ENCODE measurements at regions not wholly inside any gene's neighbourhood (a gene's known extent, or its start where the extent isn't known, plus 50 kb on each side); places are given as distances from the start of the nearest gene placed in this dataset.

- CTCF ChIA-PET, result no interaction called here
- no peak for DNase-seq (ENCODE audit: extremely low spot score)
- POLR2A ChIA-PET, result no interaction called here
- TF ChIP-seq ZNF384 (IDR thresholded peaks at IDR 0.05) (no peak), SP1 (IDR thresholded peaks at IDR 0.05) (no peak), ARNT (IDR thresholded peaks at IDR 0.05) (no peak), L3MBTL2 (conservative IDR thresholded peaks at IDR 0.05) (no peak)
Observed at GRCh38 chr12:61412201-61412600, 848.0 kb upstream of the USP15 start.

GRCh38 chr12:61414470-61414869, 845.7 kb upstream of the USP15 start:
- ChIA-PET POLR2A (no interaction called here), CTCF (no interaction called here)
- TF ChIP-seq ARNT (IDR thresholded peaks at IDR 0.05) (no peak), TARDBP (IDR thresholded peaks at IDR 0.05) (no peak), FOXM1 (IDR thresholded peaks at IDR 0.05; ENCODE audit: borderline replicate concordance) (no peak), FOXA1 (IDR thresholded peaks at IDR 0.05) (no peak), PKNOX1 (IDR thresholded peaks at IDR 0.05) (no peak), FOXK2 (IDR thresholded peaks at IDR 0.05) (no peak), LEF1 (IDR thresholded peaks at IDR 0.05; ENCODE audit: borderline replicate concordance) (no peak), L3MBTL2 (conservative IDR thresholded peaks at IDR 0.05) (no peak), CTBP1 (IDR thresholded peaks at IDR 0.05; ENCODE audit: borderline replicate concordance) (no peak)
- DNase-seq (ENCODE audit: extremely low spot score), result no peak

- ChIA-PET CTCF (no interaction called here), POLR2A (no interaction called here)
- no peak for DNase-seq (ENCODE audit: extremely low spot score)
- TF ChIP-seq FOXK2 (IDR thresholded peaks at IDR 0.05), result no peak
- no peak for TF ChIP-seq ARNT (IDR thresholded peaks at IDR 0.05)
- TF ChIP-seq L3MBTL2 (conservative IDR thresholded peaks at IDR 0.05), result no peak
- no peak for TF ChIP-seq SUZ12 (IDR thresholded peaks at IDR 0.05)
- TF ChIP-seq CTBP1 (IDR thresholded peaks at IDR 0.05; ENCODE audit: borderline replicate concordance), result no peak
- TF ChIP-seq LEF1 (IDR thresholded peaks at IDR 0.05; ENCODE audit: borderline replicate concordance), result no peak
- no peak for TF ChIP-seq PKNOX1 (IDR thresholded peaks at IDR 0.05)
- TF ChIP-seq TARDBP (IDR thresholded peaks at IDR 0.05), result no peak
- TF ChIP-seq NFRKB (IDR thresholded peaks at IDR 0.05), result no peak
- no peak for TF ChIP-seq BHLHE40 (IDR thresholded peaks at IDR 0.05; ENCODE audit: borderline replicate concordance)
- no peak for TF ChIP-seq FOXA1 (IDR thresholded peaks at IDR 0.05)
- TF ChIP-seq FOXM1 (IDR thresholded peaks at IDR 0.05; ENCODE audit: borderline replicate concordance), result no peak
Observed at GRCh38 chr12:61422786-61423185, 837.4 kb upstream of the USP15 start.

- TF ChIP-seq ARNT (IDR thresholded peaks at IDR 0.05), result no peak
- TF ChIP-seq SUZ12 (IDR thresholded peaks at IDR 0.05), result no peak
- no peak for TF ChIP-seq LEF1 (IDR thresholded peaks at IDR 0.05; ENCODE audit: borderline replicate concordance)
- no peak for TF ChIP-seq BHLHE40 (IDR thresholded peaks at IDR 0.05; ENCODE audit: borderline replicate concordance)
- no peak for TF ChIP-seq ELF4 (IDR thresholded peaks at IDR 0.05)
- TF ChIP-seq NFRKB (IDR thresholded peaks at IDR 0.05), result no peak
- TF ChIP-seq FOXK2 (IDR thresholded peaks at IDR 0.05), result no peak
- no peak for TF ChIP-seq CTBP1 (IDR thresholded peaks at IDR 0.05; ENCODE audit: borderline replicate concordance)
- ChIA-PET CTCF (no interaction called here), POLR2A (no interaction called here)
- DNase-seq (ENCODE audit: extremely low spot score), result no peak
Observed at GRCh38 chr12:61452076-61452475, 808.1 kb upstream of the USP15 start.

- TF ChIP-seq LEF1 (IDR thresholded peaks at IDR 0.05; ENCODE audit: borderline replicate concordance), result no peak
- TF ChIP-seq L3MBTL2 (conservative IDR thresholded peaks at IDR 0.05), result no peak
- TF ChIP-seq FOXA1 (IDR thresholded peaks at IDR 0.05), result no peak
- no peak for TF ChIP-seq ZNF384 (IDR thresholded peaks at IDR 0.05)
- TF ChIP-seq FOXK2 (IDR thresholded peaks at IDR 0.05), result no peak
- TF ChIP-seq TARDBP (IDR thresholded peaks at IDR 0.05), result no peak
- no peak for TF ChIP-seq PKNOX1 (IDR thresholded peaks at IDR 0.05)
- no peak for TF ChIP-seq ELF4 (IDR thresholded peaks at IDR 0.05)
- TF ChIP-seq NFRKB (IDR thresholded peaks at IDR 0.05), result no peak
- TF ChIP-seq SUZ12 (IDR thresholded peaks at IDR 0.05), result no peak
- no peak for TF ChIP-seq ARNT (IDR thresholded peaks at IDR 0.05)
- no peak for TF ChIP-seq SP1 (IDR thresholded peaks at IDR 0.05)
- no peak for TF ChIP-seq BHLHE40 (IDR thresholded peaks at IDR 0.05; ENCODE audit: borderline replicate concordance)
- TF ChIP-seq HDGF (IDR thresholded peaks at IDR 0.05; ENCODE audit: borderline replicate concordance), result no peak
- TF ChIP-seq CTBP1 (IDR thresholded peaks at IDR 0.05; ENCODE audit: borderline replicate concordance), result no peak
- TF ChIP-seq FOXM1 (IDR thresholded peaks at IDR 0.05; ENCODE audit: borderline replicate concordance), result no peak
- POLR2A ChIA-PET, result no interaction called here
- no peak for DNase-seq (ENCODE audit: extremely low spot score)
- CTCF ChIA-PET, result no interaction called here
Observed at GRCh38 chr12:61487728-61488127, 772.5 kb upstream of the USP15 start.

- ChIA-PET CTCF (no interaction called here), POLR2A (no interaction called here)
- no peak for DNase-seq (ENCODE audit: extremely low spot score)
- no peak for TF ChIP-seq ELF4 (IDR thresholded peaks at IDR 0.05)
- TF ChIP-seq SUZ12 (IDR thresholded peaks at IDR 0.05), result no peak
- no peak for TF ChIP-seq LEF1 (IDR thresholded peaks at IDR 0.05; ENCODE audit: borderline replicate concordance)
- no peak for TF ChIP-seq SP1 (IDR thresholded peaks at IDR 0.05)
- no peak for TF ChIP-seq HDGF (IDR thresholded peaks at IDR 0.05; ENCODE audit: borderline replicate concordance)
- no peak for TF ChIP-seq PKNOX1 (IDR thresholded peaks at IDR 0.05)
- TF ChIP-seq L3MBTL2 (conservative IDR thresholded peaks at IDR 0.05), result no peak
- TF ChIP-seq NFRKB (IDR thresholded peaks at IDR 0.05), result no peak
- no peak for TF ChIP-seq FOXM1 (IDR thresholded peaks at IDR 0.05; ENCODE audit: borderline replicate concordance)
- TF ChIP-seq FOXK2 (IDR thresholded peaks at IDR 0.05), result no peak
- TF ChIP-seq ARNT (IDR thresholded peaks at IDR 0.05), result no peak
- TF ChIP-seq FOXA1 (IDR thresholded peaks at IDR 0.05), result no peak
- no peak for TF ChIP-seq CTBP1 (IDR thresholded peaks at IDR 0.05; ENCODE audit: borderline replicate concordance)
- no peak for TF ChIP-seq TARDBP (IDR thresholded peaks at IDR 0.05)
- no peak for TF ChIP-seq ZNF384 (IDR thresholded peaks at IDR 0.05)
- TF ChIP-seq BHLHE40 (IDR thresholded peaks at IDR 0.05; ENCODE audit: borderline replicate concordance), result no peak
Observed at GRCh38 chr12:61490526-61491498, 769.4 kb upstream of the USP15 start.

All from HEK293T (cell line).